ENCODE measurements at regions not wholly inside any gene's neighbourhood (a gene's known extent, or its start where the extent isn't known, plus 50 kb on each side); places are given as distances from the start of the nearest gene placed in this dataset.

GRCh38 chr3:14312375-14312774 is 90.0 kb upstream of the SLC6A6 start:
- no peak for DNase-seq (ENCODE audit: low spot score)

- DNase-seq (ENCODE audit: low spot score): no peak
Observed at GRCh38 chr3:14317057-14317553, 85.3 kb upstream of the SLC6A6 start.

DNA sequence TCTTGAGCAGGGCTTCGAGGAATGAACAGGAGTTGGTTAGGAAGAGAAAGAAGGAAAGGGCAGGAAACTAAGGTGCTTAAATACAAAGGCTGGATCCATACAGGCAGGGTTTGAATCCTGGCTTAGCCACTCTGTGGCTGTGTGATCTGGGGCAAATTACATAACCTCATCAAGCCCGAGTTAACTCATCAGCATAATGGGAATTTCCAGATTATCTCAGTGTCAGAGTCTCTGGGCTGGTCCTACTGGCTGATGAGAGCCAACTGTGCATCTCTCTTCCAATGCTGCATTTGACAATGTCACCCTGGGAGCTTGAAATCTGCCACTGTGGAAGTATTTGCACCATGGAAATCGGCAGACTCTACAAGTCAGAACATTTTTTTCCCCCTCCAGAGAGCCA is 83.8 kb upstream of the SLC6A6 start:
- DNase-seq (ENCODE audit: low spot score): no peak

DNA sequence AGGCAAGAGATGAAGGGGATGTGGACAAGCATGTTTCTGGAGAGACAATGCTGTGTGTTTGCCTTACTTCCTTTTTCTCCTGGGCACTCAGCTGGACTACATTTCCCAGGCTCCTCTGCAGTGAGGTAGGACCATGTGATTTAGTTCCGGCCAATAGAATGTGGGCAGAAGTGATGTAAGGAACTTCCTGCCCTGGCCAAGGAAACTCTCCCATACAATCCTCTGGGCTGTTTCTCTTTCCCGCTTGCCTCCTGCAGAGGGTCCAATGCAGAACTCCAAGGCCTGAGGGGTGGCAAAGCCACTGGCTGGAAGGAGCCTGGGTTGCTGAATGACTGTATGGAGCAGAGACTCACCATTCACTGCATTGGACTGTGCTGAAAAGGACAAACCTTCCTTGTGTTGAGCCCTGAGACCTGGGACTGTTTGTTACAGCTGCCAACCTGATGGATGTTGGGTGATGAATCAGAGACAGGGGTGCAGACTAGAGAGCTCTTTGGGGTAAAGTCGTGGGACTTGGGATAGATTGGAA is 82.7 kb upstream of the SLC6A6 start:
- DNase-seq (ENCODE audit: low spot score): peak; percentile 74

DNA sequence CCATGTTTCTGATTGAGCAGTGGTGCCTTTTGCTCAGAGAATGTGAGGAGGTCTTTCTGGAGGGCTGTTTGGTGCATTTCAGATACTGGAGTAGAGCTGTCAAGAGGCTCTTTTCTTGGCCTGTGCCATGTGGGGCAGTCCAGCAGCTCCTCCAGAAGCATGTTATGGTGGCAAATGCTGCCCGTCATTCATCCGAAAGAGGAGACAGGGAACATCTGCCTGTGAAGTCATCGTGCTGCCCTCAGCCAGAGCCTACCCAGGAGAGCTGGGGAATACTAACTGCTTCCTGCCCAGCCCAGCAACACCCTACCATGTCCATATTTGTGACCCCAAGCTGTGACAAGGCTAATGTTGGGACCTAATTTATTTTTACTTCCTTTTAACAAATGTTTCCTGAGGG is 82.2 kb upstream of the SLC6A6 start:
- DNase-seq (ENCODE audit: low spot score): no peak

DNA sequence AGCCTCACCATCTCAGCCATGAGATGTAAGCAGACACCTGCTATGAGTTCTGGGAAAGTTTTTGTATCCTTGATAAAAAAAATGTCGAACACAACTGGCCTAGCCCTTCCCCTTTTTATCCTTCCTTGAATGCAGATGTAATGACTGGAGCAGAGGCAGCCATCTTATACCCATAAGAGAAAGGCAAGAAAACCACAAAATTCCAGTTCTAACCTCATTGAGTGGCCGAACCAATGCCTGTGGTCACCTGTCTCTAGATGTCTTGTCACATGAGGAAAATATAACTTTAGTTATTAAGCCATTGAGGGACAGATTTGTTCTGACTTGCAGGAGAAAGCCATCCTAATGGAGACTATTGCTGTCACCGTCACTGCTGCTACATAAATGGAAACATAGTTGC is 80.4 kb upstream of the SLC6A6 start:
- no peak for DNase-seq (ENCODE audit: low spot score)

DNA sequence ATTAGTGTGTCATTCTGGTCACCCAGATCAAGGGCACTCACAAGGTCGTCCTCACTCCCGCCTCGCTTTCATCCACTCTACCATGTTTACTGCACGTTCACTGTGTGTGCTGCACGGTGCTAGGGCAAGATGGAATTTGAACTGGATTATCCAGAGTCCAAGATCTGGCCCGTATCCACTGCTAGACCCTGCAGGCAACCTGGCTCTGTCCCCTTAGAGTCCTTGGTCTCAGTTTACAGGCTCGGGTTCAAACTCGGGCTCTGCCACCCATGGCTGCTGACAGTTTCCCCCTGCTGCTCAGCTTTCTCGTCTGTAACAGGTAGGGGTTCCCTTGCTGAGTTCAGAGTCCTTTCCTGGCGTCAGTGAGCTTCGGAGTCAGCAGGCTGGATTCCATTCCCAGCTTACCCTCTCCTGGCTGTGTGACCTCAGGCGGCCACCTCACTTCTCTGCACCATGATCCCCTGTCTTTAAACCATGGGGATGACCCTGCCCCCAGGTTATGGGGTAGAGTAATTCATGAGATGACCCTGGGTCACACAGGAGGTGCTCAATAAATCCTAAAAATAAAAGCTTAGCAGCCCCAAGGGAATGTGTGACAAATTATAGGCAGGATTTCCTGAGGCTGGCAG is 79.6 kb upstream of the SLC6A6 start:
- DNase-seq (ENCODE audit: low spot score): no peak

DNA sequence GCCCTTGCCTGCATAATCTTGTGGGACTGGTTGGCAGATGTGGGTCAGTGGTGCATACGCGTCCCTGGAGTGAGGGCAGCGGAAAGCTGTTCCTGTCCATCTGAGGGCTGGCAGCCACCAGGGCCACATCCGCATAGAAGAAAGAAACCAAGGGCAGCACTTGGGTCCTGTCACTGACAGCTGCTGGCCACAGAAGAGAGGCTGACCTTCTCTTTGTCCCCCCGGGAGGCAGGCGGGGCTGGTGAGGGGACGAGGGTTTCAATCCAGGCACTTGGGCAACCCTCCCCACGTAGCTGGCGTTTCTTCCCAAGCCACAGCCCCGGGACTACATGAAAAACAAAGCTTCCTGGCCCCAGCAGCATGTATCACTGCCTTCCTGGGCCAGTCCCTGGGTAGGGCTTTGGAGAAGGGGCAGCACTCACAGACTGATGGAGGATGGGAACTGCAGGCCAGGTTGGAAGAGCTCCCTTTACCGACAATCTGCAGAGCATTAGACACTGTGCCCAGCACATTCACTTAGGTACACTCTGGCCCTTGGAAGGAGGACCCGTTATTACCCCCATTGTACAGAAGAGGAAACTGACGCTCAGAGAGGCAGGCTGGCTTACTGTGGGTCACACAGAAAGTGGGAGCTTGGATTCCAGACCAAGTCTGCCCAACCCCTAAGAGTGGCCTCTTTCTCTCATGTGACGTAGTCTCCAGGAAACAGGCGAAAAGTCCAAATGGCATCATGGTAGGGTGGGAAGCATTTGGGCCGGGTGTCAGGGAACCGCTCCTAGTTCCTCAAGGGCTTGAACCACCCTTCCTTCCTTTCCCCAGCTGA is 78.8 kb upstream of the SLC6A6 start:
- DNase-seq (ENCODE audit: low spot score): no peak

DNA sequence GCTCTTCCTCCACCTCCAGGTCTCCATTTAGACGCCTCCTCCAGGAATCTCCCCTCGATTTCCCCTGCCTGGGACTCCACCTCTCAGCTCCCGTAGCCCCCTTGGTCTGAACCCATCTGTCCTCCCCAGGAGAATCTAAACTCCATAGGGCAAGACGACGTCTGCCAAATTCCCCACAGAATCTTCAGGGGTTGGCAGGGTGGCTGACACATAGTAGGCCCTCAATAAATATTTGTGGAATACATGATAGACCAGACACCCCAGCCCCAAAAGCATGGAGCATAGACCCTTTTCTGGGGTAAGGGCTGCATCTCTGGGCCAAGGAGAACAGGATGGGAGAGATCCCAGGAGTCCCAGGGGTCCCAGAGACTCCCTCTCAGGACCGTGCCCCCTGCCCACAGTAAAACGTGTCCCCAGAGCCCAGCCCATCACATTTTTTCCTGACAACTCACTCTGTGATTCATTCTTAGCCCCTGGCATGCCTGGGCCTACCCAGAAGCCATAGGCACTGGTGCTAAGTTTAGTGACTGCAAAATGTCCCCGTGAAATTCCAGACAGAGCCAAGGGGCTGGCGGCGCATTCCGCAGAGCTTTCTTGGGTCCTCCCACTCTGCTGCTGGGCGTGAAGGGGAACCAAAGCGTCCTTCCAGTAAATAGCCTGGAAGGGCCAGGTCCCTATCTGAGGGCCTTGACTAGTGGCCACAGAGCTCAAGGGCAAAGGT is 78.0 kb upstream of the SLC6A6 start:
- DNase-seq (ENCODE audit: low spot score): peak; percentile 38

DNA sequence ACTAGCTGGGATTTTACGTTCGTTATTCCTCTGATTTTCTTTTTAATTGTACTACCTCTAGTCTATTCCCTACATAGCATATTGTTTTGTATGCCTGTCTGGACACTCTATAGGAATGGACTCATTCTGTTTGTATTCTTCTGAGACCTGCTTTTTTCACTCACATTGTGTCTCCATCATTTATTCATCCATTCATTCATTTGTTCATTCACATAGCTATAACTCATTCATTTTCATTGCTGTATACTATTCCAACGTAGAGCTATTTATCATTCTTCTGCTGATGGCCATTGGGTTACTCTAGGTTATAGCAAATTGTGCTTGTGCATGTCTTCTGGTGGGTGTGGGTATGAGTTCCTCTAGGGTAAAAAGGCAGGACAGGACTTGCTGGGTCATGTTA is 74.0 kb upstream of the SLC6A6 start:
- DNase-seq (ENCODE audit: low spot score): no peak

DNA sequence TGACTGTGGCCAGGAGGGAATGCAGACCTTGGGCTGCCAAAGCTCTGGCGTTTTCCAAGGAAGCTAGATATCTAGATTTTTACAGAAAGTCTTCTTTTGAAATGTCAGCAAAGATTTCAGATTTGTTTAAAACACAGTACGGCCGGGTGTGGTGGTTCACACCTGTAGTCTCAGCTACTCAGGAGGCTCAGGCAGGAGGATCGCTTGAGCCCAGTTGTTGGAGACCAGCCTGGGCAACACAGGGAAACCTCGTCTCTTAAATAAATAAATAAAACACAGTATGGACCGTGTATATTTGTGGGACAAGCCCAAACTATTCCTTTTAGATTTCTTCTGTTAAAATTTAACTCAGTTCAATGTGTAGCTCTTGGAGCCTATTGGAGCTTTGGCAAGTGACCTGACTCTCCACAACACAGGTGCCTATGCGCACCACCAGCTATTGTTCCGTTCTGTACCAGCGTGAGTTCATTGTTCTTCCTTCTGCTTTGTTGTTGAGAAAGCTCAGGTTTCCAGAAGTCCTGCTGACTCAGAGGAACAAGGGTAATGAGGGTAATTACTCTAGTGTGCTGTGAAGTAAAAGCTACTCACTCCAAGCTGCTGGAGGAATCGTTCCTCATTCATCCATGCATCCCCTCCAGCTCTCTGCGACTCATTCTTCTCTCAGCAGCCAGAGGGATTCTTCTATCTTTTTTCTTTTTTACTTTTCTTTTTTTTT is 73.1 kb upstream of the SLC6A6 start:
- DNase-seq (ENCODE audit: low spot score): no peak

DNA sequence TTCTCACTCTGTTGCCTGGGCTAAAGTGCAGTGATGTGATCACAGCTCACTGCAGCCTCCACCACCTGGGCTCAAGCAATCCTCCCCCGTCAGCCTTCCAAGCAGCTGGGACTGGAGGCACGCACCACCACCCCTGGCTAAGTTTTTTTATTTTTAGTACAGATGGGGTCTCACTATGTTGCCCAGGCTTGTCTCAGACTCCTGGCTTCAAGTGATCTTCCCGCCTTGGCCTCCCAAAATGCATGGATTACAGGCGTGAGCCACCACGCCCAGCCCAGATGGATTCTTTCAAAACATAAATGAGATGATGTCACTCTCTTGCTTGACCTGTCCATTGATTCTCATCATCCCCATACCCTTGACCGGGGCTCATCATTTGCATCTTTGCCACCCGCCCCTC is 72.6 kb upstream of the SLC6A6 start:
- DNase-seq (ENCODE audit: low spot score): no peak

DNA sequence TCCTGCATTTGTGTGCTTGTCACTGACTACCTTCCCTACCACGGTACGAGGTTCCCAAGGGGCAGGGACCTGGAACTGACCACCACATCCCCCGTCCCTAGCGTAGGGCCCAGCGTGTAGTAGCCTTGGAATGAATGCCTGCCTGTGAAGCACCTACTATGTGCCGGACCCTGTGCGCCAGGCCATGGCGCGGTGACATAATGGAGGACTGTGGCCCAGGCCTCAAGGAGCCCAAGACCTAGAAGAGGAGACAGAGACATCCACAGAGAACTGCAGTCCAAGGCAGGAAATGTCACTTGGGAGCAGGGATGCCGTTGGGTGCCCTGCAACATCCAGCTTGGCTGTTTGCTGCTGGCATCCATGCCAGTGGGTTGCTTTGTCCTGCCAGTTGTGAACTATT is 71.9 kb upstream of the SLC6A6 start:
- no peak for DNase-seq (ENCODE audit: low spot score)

- DNase-seq (ENCODE audit: low spot score): no peak
Observed at GRCh38 chr3:14331251-14331650, 71.2 kb upstream of the SLC6A6 start.

- no peak for DNase-seq (ENCODE audit: low spot score)
Observed at GRCh38 chr3:14332392-14332791, 70.0 kb upstream of the SLC6A6 start.

DNA sequence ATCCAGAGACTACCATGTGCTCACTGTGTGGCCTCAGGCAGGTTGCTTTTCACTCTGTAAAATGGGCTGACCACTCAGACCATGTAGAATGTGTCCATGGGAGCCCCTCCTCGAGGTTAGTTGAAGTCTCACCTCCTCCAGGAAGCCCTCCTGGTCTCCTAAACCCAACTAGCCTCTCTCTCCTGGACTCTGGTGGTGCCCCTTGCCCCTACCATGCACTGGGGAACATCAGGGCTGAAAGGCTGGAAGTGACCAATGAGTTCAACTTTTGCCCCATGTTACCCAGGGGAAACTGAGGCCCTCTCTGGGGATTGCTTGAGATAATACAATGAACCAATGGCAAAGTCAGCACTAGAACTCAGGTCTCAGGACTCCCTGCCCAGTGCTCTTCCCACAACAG is 69.2 kb upstream of the SLC6A6 start:
- DNase-seq (ENCODE audit: low spot score): no peak

GRCh38 chr3:14333621-14334020 is 68.8 kb upstream of the SLC6A6 start:
- DNase-seq (ENCODE audit: low spot score): no peak

DNA sequence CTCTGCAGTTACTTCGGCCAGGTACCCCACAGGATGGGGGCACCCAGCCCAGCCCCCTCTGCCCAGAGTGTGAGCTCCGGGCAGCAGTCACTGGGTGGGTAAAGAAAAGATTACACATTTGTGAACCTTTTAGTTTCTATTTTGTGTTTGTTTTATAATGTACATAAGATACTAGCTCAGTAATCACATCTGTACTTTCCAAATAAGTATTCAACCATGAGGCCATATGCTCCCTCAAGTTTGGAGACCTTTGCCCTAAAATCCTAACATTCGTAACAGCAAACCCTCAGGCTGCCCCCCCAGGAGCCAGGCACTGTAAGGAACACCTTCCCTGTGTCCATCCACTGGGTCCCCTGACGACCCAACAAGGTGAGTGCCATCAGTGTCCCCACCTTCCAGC is 68.3 kb upstream of the SLC6A6 start:
- no peak for DNase-seq (ENCODE audit: low spot score)

DNA sequence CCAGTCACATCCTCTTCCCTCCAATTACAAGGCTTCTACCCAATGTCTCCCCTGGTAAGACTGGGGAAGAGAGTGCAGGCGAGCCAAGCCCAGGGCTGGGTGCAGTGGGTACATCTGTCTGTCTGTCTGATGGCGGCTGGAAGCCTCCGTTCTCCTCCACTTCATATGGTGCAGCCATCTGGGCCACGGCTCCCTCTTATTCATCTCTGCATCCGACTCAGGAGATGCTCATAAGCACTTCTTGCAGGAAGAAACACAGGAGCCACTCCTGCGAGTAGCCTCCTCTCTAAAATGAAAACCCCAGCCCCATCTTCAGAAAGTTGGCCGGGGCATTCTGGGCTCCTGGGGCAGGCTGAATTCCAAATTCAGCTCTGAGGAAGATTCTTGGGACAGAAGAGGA is 67.5 kb upstream of the SLC6A6 start:
- DNase-seq (ENCODE audit: low spot score): no peak

DNA sequence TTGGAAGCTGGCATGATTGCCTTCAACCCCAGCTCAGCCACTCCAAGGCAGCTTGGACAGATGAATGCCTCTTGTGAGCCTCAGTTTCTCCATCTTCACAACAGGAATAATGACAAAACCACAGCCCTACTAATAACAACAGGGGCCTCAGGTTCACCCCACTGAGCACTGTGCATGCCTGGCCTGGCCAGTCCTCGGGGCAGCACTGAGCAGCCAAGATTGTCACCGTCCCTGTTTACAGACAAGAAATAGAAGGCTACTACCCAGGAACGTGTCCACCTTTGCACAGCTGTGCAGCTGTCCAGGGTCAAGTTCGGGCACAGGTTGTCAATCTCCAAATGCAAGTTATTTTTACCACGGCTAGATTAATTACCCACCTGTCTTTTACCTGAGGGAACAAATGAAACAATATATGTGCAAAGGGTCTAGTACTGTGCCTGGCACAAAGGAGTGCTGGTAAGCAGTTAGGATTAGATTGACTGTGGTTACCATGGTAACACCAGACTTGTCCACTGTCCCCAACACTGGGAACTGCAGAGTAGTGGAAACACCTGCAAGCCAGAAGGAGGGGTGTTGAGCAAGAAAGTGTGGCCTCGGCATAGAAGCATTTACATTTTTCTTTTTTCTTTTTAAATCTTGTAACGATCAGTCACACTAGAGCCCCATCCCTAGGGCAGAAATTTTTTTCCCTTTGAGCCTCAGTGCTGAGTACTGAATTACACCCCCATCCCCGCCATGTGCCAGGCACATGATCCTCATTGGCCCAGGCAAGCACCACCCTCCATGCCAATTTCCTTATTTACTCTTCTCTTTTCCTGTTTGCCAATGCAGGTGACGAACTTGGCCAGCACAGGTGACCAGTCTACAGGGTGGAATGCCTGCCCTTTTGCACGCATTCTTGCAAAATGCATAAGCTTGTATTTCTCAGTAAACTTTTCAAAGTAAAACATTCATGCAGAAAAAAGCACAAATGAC is 66.3 kb upstream of the SLC6A6 start:
- no peak for DNase-seq (ENCODE audit: low spot score)
